HG02588 (cell line): ENCODE measurements at regions not wholly inside any gene's neighbourhood (a gene's known extent, or its start where the extent isn't known, plus 50 kb on each side); places are given as distances from the start of the nearest gene placed in this dataset.
"Not testable (repeated sequence)": the region's sequence is repeated elsewhere in the genome, so short reads cannot be mapped to it uniquely, and the experiment has no call there.

Source experiments
- ATAC-seq: cut with Tn5 transposase; IDR thresholded peaks from one replicate; pipeline ENCODE4 v1.9.1; 2021; ENCODE audit warnings: mild to moderate bottlenecking, moderate library complexity; ENCODE audit not compliant: unreplicated experiment

GRCh38 chr5:165004175-165004574 lies 1498.8 kb downstream of the MAT2B start:
- no peak for ATAC-seq

GRCh38 chr5:165014439-165014838 lies 1509.0 kb downstream of the MAT2B start:
- no peak for ATAC-seq

DNA sequence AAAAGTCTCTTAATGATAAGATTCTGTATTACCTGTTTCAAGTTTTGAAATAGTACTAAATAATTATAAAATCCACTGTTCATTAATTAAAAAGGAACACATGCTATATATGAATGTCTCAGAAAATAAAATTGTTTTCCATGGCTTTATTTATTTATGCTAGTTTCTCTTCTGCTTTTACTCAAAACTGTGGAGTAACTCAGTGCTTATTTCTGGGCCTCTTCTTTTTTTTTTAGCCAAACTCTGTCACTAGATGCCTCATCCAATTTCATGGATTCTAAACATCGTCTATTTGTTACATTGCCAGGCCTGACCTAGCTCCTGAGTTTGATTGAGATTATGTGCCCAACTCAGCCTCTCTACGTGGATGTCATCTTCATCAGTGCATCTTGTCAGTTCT lies 1509.7 kb downstream of the MAT2B start:
- ATAC-seq: no peak

DNA sequence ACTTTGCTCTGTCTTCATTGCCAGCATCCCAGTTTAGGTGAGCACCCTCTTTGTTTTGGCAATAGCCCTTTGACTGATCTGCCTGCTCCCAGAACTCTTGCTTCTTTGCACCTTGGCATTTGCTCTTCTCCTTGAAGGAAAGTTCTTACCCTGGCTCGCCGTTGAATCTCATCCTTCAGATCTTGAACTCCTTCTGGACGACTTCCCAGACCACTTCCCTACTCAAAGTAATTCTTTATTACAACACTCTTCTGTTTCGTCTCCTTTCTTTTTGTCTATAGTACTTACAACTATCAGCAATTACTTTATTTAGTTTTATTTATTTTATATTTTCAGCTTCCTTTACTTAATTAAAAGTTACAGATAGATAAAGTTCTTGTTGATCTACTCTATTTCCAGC lies 1510.1 kb downstream of the MAT2B start:
- ATAC-seq: no peak

GRCh38 chr5:165026971-165027370 lies 1521.6 kb downstream of the MAT2B start:
- ATAC-seq: no peak

- no peak for ATAC-seq
These were observed 1522.9 kb downstream of the MAT2B start for GRCh38 chr5:165028356-165028755.

GRCh38 chr5:165029099-165029870 lies 1523.9 kb downstream of the MAT2B start:
- ATAC-seq: no peak

DNA sequence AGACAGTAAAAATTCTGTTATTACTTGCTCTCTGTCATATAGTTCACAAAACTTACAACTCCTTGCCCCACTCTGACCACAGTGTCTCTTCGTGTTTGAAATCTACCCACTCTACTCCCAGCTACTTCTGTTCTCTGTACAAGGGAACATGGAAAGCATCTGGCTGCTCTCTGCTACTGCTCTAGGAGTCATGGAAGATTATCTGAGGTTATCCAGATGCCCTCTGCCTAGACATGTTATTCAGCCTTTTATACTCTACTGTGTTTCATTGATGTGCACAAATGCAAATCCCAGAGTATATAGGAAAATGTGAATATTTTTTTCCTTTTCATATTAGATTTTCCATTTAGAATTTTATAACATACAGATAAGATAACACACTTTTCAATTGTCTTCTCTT lies 1525.6 kb downstream of the MAT2B start:
- ATAC-seq: no peak

DNA sequence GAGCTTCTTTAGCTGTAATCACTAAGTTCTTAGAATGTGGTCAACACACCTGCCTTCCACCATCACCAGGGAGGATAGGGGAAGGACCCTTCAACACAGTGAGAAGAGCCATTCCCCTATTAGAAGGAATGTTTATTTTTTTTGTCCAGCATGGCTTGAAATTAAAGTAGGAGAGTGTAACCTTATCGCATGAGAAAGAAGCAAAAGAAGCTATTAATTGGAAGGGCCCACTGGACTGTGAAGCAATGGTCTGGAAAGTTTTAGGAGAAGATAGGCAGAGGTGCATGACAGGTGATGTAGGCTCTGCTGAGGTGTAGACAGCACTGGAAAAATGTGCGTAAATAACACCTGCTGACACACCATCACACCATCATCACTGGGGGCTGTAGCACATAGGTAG lies 1526.0 kb downstream of the MAT2B start:
- ATAC-seq: no peak

DNA sequence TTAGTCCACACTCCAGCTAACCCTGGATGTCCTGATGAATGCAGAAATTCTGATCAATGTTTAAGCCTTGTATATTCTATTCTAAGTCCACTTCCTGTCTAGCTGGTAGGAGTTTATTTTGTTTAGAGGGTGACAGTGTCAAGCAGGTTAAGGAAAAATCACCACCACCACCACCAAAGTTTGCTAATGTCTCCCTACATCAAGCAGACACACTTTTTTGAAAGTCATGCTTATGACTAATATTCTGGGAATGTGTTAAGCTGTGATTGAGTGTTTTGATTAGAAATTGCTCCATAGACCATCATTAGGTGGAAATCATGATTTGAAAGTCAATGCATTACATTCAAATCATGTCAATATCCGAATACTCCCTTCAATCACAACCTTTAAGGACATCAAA lies 1530.1 kb downstream of the MAT2B start:
- no peak for ATAC-seq

DNA sequence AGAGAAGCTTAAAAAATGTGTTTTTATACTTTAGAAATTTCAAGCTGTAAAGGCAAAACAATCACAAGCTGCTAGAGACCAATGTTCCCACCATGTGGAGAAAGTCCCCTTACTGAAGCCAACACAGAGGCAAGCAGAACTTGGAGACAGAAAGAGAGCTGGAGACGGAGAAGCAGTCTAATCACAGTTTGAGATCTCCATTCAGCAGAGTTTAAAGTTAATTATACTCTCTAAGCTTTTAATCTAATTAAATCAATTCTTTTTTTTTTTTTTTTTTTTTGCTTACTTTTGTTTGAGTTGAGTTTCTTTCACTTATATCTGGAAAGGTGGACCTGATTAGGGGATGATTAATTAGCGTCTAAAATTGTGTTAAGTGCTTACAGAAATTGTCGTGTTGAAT lies 1534.3 kb downstream of the MAT2B start:
- ATAC-seq: no peak

GRCh38 chr5:165045941-165046340 lies 1540.5 kb downstream of the MAT2B start:
- not testable (repeated sequence) for ATAC-seq

GRCh38 chr5:165055476-165055875 lies 1550.1 kb downstream of the MAT2B start:
- ATAC-seq: no peak

GRCh38 chr5:165057145-165057544 lies 1551.7 kb downstream of the MAT2B start:
- ATAC-seq: no peak

- ATAC-seq: no peak
These were observed 1561.4 kb downstream of the MAT2B start for GRCh38 chr5:165066751-165067385.

GRCh38 chr5:165076686-165077085 lies 1571.3 kb downstream of the MAT2B start:
- ATAC-seq: no peak

- no peak for ATAC-seq
These were observed 1574.0 kb downstream of the MAT2B start for GRCh38 chr5:165079389-165079788.

DNA sequence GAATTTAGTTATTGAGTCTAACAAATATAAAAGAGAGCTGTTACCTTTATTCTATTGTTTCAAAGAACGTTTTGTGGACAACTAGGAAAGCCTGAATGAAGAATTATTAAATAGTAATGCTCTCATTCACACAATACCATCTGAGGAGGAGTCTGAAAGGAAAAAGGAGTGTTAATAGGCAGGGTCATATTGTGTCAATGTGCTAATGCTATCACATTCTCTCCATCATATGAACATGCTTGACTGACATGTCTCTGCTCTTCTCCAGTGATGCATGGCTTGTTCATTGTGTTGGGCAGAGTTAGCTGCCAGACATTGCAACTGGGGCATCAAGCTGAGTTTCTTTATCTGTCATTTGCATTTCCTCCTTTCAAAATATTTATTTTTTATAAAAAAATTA lies 1578.0 kb downstream of the MAT2B start:
- ATAC-seq: no peak

- ATAC-seq: no peak
These were observed 1581.0 kb downstream of the MAT2B start for GRCh38 chr5:165086465-165086864.

DNA sequence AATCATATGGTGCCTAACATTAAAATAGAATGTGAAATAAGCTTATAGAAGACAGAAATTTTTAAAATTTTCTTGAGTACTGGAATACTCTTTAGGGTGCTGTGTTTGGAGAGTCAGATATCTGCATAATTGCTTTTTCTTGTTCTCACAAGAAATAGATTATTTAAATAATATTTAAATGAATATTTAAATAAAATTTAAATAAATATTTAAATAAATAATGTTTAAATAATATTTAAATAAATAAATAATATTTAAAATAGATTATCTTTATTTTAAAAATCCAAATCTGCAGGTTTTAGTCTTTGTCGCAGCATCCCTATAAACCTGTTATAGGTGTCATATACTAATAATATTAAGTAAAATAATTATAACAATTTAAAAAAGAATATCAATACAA lies 1589.4 kb downstream of the MAT2B start:
- no peak for ATAC-seq

GRCh38 chr5:165101709-165102108 lies 1596.3 kb downstream of the MAT2B start:
- ATAC-seq: no peak

- ATAC-seq: no peak
These were observed 1599.2 kb downstream of the MAT2B start for GRCh38 chr5:165104611-165105010.

- no peak for ATAC-seq
These were observed 1603.4 kb downstream of the MAT2B start for GRCh38 chr5:165108809-165109208.
